Fibroblast of the aortic adventitia (primary cell): ENCODE measurements at regions not wholly inside any gene's neighbourhood (a gene's known extent, or its start where the extent isn't known, plus 50 kb on each side); places are given as distances from the start of the nearest gene placed in this dataset.

Source experiments
- DNase-seq: peaks from one replicate; pipeline ENCODE4 v3.0.0-alpha.2; 2010; ENCODE audit warnings: low read depth
- H3K4me3 ChIP-seq: 2 replicates; pipeline ENCODE4 v1.5.1; 2011; ENCODE audit warnings: low read depth, mild to moderate bottlenecking, control low read depth, low read length, moderate library complexity
- TF ChIP-seq, protein P1 (sequence below): IDR thresholded peaks from 2 replicates; pipeline ENCODE4 v1.5.1; 2011; ENCODE audit warnings: mild to moderate bottlenecking, low read length, control low read depth, inconsistent platforms; ENCODE audit not compliant: insufficient read depth

DNA sequence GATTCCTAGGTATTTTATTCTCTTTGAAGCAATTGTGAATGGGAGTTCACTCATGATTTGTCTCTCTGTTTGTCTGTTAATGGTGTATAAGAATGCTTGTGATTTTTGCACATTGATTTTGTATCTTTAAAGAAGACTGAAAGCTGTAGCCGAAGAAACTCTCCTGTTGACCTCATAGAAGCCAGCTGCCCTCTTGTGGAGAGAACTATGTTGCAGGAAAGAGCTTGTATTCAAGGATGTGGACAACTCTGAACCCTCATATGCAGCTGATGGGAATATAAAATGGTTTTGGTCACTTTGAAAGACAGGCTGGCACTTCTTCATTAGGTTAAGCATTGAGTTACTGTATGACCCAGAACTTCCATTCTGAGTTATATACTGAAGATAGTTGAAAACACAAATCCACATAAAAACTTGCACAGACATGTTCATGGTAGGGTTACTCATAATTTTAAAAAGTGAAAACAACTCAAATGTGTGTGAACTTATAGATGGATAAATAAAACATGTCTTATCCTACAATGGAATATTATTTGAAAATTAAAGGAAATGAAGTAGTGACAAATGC, 65.8 kb upstream of the SLITRK6 start:
- no peak for DNase-seq

GRCh38 chr13:85853901-85854663, 54.9 kb upstream of the SLITRK6 start:
- no peak for DNase-seq
- no peak overlapping the region for H3K4me3 ChIP-seq
- TF ChIP-seq, protein P1, sequence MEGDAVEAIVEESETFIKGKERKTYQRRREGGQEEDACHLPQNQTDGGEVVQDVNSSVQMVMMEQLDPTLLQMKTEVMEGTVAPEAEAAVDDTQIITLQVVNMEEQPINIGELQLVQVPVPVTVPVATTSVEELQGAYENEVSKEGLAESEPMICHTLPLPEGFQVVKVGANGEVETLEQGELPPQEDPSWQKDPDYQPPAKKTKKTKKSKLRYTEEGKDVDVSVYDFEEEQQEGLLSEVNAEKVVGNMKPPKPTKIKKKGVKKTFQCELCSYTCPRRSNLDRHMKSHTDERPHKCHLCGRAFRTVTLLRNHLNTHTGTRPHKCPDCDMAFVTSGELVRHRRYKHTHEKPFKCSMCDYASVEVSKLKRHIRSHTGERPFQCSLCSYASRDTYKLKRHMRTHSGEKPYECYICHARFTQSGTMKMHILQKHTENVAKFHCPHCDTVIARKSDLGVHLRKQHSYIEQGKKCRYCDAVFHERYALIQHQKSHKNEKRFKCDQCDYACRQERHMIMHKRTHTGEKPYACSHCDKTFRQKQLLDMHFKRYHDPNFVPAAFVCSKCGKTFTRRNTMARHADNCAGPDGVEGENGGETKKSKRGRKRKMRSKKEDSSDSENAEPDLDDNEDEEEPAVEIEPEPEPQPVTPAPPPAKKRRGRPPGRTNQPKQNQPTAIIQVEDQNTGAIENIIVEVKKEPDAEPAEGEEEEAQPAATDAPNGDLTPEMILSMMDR = no peak

More for the DNA sequence above, 65.8 kb upstream of the SLITRK6 start:
- H3K4me3 ChIP-seq = no peak overlapping the region
- TF ChIP-seq, protein P1 = no peak

DNA sequence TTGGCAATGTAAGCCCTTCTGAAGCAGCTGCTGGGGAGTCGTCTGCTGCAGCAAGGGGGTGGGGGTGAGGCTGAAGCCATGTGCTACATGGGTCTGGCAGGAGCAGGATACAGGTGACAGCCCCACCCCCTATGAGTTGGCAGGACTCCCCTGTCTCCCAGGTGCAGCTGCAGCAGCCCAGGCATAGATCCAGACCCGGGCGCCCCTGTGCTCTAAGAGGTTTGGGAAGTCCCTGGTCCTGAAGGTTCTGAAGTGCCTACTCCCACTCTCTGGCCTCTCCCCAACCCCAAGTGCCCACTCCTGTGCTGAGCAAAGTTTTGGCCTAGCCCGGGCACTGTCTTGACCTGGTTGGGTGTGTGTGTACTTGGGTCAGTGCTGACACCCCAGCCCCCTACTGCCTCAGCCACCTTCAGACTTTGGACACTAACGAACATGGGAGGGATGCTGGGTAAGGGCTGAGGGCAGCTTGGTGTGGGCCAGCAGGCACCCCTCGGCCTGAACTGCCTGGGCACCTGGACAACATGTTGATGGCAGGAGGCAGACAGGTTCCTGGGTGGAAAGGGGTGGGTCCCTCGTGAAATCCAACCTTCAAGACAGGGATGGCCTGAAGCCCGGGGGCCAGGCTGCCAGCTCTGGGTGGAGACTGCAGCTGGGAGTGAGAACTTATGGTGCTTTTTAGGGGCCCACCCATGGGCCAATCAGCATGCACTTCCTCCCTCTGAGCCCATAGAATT, 54.1 kb upstream of the SLITRK6 start:
- DNase-seq = no peak
- TF ChIP-seq, protein P1 = no peak
- H3K4me3 ChIP-seq = no peak overlapping the region
